Colonic mucosa (tissue), 4 donors: ENCODE measurements at regions not wholly inside any gene's neighbourhood (a gene's known extent, or its start where the extent isn't known, plus 50 kb on each side); places are given as distances from the start of the nearest gene placed in this dataset.
"Not testable (repeated sequence)": the region's sequence is repeated elsewhere in the genome, so short reads cannot be mapped to it uniquely, and the experiment has no call there.

Source experiments
- DNase-seq: peaks from one replicate; pipeline ENCODE4 v3.0.0-alpha.2; 2020
- H3K27ac ChIP-seq: fragments of 200-600 bp; one replicate; pipeline ENCODE4 v1.8.0; 2021
- H3K27me3 ChIP-seq: fragments of 200-600 bp; one replicate; pipeline ENCODE4 v1.8.0; 2021
- H3K36me3 ChIP-seq: fragments of 200-600 bp; one replicate; pipeline ENCODE4 v1.8.0; 2021
- H3K4me1 ChIP-seq: fragments of 200-600 bp; one replicate; pipeline ENCODE4 v1.8.0; 2021; ENCODE audit warnings: mild to moderate bottlenecking
- H3K4me3 ChIP-seq: fragments of 200-600 bp; one replicate; pipeline ENCODE4 v1.8.0; 2021
- H3K9ac ChIP-seq, 2 donors: one replicate each; pipeline ENCODE4 v1.7.0; 2013; ENCODE audit warnings: control low read depth in 2 of 2, low read depth in 2 of 2, low read length in 2 of 2
- H3K9me3 ChIP-seq: fragments of 200-600 bp; one replicate; pipeline ENCODE4 v1.8.0; 2021
- CTCF ChIP-seq: fragments of 200-600 bp; IDR thresholded peaks from one replicate; pipeline ENCODE4 v1.8.0; 2022; ENCODE audit warnings: antibody characterized with exemption, mild to moderate bottlenecking
- intact Hi-C: fragments of 100-400 bp; cut with DNase I; formaldehyde crosslinking; loops from one replicate; pipeline ENCODE4 v1.14.1; 2022
- donor health status: healthy.
- donor health status: DM: no; HTN: no; CAD: no.
- donor health status: DM: no; HTN: no; CAD: no.

- no peak for TF ChIP-seq CTCF
- Histone ChIP-seq H3K4me1 (no peaks in the 10 kb centered on the region), H3K4me3 (no peak overlapping the region), H3K9ac (no peak overlapping the region), H3K27ac (no peak overlapping the region), H3K9me3 (no peaks in the 10 kb centered on the region), H3K27me3 (no peaks in the 10 kb centered on the region), H3K36me3 (no peaks in the 10 kb centered on the region)
- intact Hi-C loops, result no loop called here
- no peak for DNase-seq
Observed at GRCh38 chr7:153061910-153062528, 302.5 kb downstream of the ACTR3B start.

- Histone ChIP-seq H3K4me1 (no peaks in the 10 kb centered on the region), H3K36me3 (no peaks in the 10 kb centered on the region), H3K9me3 (no peaks in the 10 kb centered on the region), H3K27me3 (no peaks in the 10 kb centered on the region), H3K27ac (no peak overlapping the region), H3K4me3 (no peak overlapping the region), H3K9ac (no peak overlapping the region)
- no peak for DNase-seq
- intact Hi-C loops, result no loop called here
- no peak for TF ChIP-seq CTCF
Observed at GRCh38 chr7:153065051-153065450, 305.5 kb downstream of the ACTR3B start.

- no peaks in the 10 kb centered on the region for H3K4me1 ChIP-seq
- intact Hi-C loops, result no loop called here
- no peak for TF ChIP-seq CTCF
- no peak overlapping the region for H3K4me3 ChIP-seq
- H3K36me3 ChIP-seq, result no peaks in the 10 kb centered on the region
- no peak for DNase-seq
- H3K27ac ChIP-seq, result no peak overlapping the region
- H3K9me3 ChIP-seq, result no peaks in the 10 kb centered on the region
- no peak overlapping the region for H3K9ac ChIP-seq
- H3K27me3 ChIP-seq, result no peaks in the 10 kb centered on the region
Observed at GRCh38 chr7:153066711-153067110, 307.2 kb downstream of the ACTR3B start.

GRCh38 chr7:153070141-153070540 is 310.6 kb downstream of the ACTR3B start:
- DNase-seq, result no peak
- TF ChIP-seq CTCF, result no peak
- no peaks in the 10 kb centered on the region for H3K27me3 ChIP-seq
- H3K36me3 ChIP-seq, result no peaks in the 10 kb centered on the region
- no peaks in the 10 kb centered on the region for H3K9me3 ChIP-seq
- no peaks in the 10 kb centered on the region for H3K4me1 ChIP-seq
- H3K9ac ChIP-seq, result no peak overlapping the region
- H3K4me3 ChIP-seq, result no peak overlapping the region
- intact Hi-C loops, result no loop called here
- no peak overlapping the region for H3K27ac ChIP-seq

GRCh38 chr7:153072806-153073205 is 313.3 kb downstream of the ACTR3B start:
- no peak for TF ChIP-seq CTCF
- no peaks in the 10 kb centered on the region for H3K4me1 ChIP-seq
- H3K4me3 ChIP-seq, result no peak overlapping the region
- H3K27me3 ChIP-seq, result no peaks in the 10 kb centered on the region
- H3K9me3 ChIP-seq, result no peaks in the 10 kb centered on the region
- no peak overlapping the region for H3K27ac ChIP-seq
- no peaks in the 10 kb centered on the region for H3K36me3 ChIP-seq
- intact Hi-C loops, result no loop called here
- H3K9ac ChIP-seq, result no peak overlapping the region
- no peak for DNase-seq

GRCh38 chr7:153076289-153076688 is 316.7 kb downstream of the ACTR3B start:
- H3K27me3 ChIP-seq, intact Hi-C loops, H3K36me3 ChIP-seq, H3K9ac ChIP-seq, H3K4me3 ChIP-seq, H3K4me1 ChIP-seq, H3K27ac ChIP-seq, DNase-seq, H3K9me3 ChIP-seq: not testable (repeated sequence)
